K562 (cell line): ENCODE measurements at regions not wholly inside any gene's neighbourhood (a gene's known extent, or its start where the extent isn't known, plus 50 kb on each side); places are given as distances from the start of the nearest gene placed in this dataset.

Source experiments
- PHTF2 ChIP-seq: fragments of 250-450 bp; sonication (Bioruptor Pico); IDR thresholded peaks from 2 replicates; pipeline ENCODE4 v1.5.0; 2021; ENCODE audit warnings: mild to moderate bottlenecking
- ZNF282 ChIP-seq: sonication (generic); formaldehyde crosslinking; IDR thresholded peaks from 2 replicates; pipeline ENCODE4 v1.8.1; 2023; ENCODE audit warnings: missing genetic modification reagents
- TF ChIP-seq, protein P1 (sequence below): sonication (generic); formaldehyde crosslinking; IDR thresholded peaks from 2 replicates; pipeline ENCODE4 v1.8.0; 2022; ENCODE audit warnings: missing genetic modification reagents, mild to moderate bottlenecking, borderline replicate concordance
- TF ChIP-seq, protein P2 (sequence below): fragments of 450-650 bp; IDR thresholded peaks from 2 replicates; pipeline ENCODE4 v1.6.1; 2016; ENCODE audit warnings: mild to moderate bottlenecking, moderate library complexity

DNA sequence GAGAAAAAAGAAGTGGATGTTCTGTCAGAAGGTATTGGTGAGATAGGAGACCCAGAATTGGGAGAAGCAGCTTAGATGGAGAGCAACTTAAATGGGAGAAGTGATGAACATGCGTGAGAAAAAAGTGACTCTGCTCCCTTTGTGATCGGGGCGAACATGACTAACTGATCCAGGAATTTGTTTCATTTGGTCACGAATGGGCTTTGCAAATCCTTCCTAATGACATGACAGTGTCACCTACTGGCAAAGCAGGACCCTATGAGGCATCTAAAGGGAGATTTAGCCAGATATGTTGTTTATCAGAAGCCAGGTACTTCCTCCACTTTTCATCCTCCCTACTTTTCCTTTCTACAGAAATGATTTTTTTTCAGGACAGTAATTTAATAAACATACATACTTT lies 787.4 kb upstream of the RGMB start (continued):
- TF ChIP-seq, protein P1, sequence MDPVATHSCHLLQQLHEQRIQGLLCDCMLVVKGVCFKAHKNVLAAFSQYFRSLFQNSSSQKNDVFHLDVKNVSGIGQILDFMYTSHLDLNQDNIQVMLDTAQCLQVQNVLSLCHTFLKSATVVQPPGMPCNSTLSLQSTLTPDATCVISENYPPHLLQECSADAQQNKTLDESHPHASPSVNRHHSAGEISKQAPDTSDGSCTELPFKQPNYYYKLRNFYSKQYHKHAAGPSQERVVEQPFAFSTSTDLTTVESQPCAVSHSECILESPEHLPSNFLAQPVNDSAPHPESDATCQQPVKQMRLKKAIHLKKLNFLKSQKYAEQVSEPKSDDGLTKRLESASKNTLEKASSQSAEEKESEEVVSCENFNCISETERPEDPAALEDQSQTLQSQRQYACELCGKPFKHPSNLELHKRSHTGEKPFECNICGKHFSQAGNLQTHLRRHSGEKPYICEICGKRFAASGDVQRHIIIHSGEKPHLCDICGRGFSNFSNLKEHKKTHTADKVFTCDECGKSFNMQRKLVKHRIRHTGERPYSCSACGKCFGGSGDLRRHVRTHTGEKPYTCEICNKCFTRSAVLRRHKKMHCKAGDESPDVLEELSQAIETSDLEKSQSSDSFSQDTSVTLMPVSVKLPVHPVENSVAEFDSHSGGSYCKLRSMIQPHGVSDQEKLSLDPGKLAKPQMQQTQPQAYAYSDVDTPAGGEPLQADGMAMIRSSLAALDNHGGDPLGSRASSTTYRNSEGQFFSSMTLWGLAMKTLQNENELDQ (CRISPR knock-in tag), result no peak
- TF ChIP-seq PHTF2 (CRISPR knock-in tag), result no peak
- TF ChIP-seq, protein P2, sequence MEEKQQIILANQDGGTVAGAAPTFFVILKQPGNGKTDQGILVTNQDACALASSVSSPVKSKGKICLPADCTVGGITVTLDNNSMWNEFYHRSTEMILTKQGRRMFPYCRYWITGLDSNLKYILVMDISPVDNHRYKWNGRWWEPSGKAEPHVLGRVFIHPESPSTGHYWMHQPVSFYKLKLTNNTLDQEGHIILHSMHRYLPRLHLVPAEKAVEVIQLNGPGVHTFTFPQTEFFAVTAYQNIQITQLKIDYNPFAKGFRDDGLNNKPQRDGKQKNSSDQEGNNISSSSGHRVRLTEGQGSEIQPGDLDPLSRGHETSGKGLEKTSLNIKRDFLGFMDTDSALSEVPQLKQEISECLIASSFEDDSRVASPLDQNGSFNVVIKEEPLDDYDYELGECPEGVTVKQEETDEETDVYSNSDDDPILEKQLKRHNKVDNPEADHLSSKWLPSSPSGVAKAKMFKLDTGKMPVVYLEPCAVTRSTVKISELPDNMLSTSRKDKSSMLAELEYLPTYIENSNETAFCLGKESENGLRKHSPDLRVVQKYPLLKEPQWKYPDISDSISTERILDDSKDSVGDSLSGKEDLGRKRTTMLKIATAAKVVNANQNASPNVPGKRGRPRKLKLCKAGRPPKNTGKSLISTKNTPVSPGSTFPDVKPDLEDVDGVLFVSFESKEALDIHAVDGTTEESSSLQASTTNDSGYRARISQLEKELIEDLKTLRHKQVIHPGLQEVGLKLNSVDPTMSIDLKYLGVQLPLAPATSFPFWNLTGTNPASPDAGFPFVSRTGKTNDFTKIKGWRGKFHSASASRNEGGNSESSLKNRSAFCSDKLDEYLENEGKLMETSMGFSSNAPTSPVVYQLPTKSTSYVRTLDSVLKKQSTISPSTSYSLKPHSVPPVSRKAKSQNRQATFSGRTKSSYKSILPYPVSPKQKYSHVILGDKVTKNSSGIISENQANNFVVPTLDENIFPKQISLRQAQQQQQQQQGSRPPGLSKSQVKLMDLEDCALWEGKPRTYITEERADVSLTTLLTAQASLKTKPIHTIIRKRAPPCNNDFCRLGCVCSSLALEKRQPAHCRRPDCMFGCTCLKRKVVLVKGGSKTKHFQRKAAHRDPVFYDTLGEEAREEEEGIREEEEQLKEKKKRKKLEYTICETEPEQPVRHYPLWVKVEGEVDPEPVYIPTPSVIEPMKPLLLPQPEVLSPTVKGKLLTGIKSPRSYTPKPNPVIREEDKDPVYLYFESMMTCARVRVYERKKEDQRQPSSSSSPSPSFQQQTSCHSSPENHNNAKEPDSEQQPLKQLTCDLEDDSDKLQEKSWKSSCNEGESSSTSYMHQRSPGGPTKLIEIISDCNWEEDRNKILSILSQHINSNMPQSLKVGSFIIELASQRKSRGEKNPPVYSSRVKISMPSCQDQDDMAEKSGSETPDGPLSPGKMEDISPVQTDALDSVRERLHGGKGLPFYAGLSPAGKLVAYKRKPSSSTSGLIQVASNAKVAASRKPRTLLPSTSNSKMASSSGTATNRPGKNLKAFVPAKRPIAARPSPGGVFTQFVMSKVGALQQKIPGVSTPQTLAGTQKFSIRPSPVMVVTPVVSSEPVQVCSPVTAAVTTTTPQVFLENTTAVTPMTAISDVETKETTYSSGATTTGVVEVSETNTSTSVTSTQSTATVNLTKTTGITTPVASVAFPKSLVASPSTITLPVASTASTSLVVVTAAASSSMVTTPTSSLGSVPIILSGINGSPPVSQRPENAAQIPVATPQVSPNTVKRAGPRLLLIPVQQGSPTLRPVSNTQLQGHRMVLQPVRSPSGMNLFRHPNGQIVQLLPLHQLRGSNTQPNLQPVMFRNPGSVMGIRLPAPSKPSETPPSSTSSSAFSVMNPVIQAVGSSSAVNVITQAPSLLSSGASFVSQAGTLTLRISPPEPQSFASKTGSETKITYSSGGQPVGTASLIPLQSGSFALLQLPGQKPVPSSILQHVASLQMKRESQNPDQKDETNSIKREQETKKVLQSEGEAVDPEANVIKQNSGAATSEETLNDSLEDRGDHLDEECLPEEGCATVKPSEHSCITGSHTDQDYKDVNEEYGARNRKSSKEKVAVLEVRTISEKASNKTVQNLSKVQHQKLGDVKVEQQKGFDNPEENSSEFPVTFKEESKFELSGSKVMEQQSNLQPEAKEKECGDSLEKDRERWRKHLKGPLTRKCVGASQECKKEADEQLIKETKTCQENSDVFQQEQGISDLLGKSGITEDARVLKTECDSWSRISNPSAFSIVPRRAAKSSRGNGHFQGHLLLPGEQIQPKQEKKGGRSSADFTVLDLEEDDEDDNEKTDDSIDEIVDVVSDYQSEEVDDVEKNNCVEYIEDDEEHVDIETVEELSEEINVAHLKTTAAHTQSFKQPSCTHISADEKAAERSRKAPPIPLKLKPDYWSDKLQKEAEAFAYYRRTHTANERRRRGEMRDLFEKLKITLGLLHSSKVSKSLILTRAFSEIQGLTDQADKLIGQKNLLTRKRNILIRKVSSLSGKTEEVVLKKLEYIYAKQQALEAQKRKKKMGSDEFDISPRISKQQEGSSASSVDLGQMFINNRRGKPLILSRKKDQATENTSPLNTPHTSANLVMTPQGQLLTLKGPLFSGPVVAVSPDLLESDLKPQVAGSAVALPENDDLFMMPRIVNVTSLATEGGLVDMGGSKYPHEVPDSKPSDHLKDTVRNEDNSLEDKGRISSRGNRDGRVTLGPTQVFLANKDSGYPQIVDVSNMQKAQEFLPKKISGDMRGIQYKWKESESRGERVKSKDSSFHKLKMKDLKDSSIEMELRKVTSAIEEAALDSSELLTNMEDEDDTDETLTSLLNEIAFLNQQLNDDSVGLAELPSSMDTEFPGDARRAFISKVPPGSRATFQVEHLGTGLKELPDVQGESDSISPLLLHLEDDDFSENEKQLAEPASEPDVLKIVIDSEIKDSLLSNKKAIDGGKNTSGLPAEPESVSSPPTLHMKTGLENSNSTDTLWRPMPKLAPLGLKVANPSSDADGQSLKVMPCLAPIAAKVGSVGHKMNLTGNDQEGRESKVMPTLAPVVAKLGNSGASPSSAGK, result no peak
- no peak for TF ChIP-seq ZNF282 (CRISPR knock-in tag)
